Right kidney (tissue), 1 donor: ENCODE measurements at regions not wholly inside any gene's neighbourhood (a gene's known extent, or its start where the extent isn't known, plus 50 kb on each side); places are given as distances from the start of the nearest gene placed in this dataset.

Source experiments
- DNase-seq: peaks from one replicate; pipeline ENCODE4 v3.0.0-alpha.2; 2016

GRCh38 chr4:155552180-155552579, 114.5 kb upstream of the GUCY1A1 start:
- DNase-seq, result no peak

GRCh38 chr4:155548173-155548572, 118.5 kb upstream of the GUCY1A1 start:
- DNase-seq, result no peak

GRCh38 chr4:155546451-155546850, 120.2 kb upstream of the GUCY1A1 start:
- DNase-seq, result no peak

GRCh38 chr4:155545456-155545855, 121.2 kb upstream of the GUCY1A1 start:
- DNase-seq, result no peak

- DNase-seq, result no peak
These were observed 122.1 kb upstream of the GUCY1A1 start for GRCh38 chr4:155544547-155544946.

- no peak for DNase-seq
These were observed 123.4 kb upstream of the GUCY1A1 start for GRCh38 chr4:155543126-155543765.

GRCh38 chr4:155542415-155542814, 124.2 kb upstream of the GUCY1A1 start:
- no peak for DNase-seq

GRCh38 chr4:155541716-155542115, 124.9 kb upstream of the GUCY1A1 start:
- DNase-seq, result no peak

GRCh38 chr4:155540698-155541097, 126.0 kb upstream of the GUCY1A1 start:
- no peak for DNase-seq

GRCh38 chr4:155539746-155540145, 126.9 kb upstream of the GUCY1A1 start:
- no peak for DNase-seq

- DNase-seq, result no peak
These were observed 130.7 kb upstream of the GUCY1A1 start for GRCh38 chr4:155535802-155536454.

- no peak for DNase-seq
These were observed 134.1 kb upstream of the GUCY1A1 start for GRCh38 chr4:155532373-155533085.

GRCh38 chr4:155530857-155531256, 135.8 kb upstream of the GUCY1A1 start:
- no peak for DNase-seq

- no peak for DNase-seq
These were observed 136.4 kb upstream of the GUCY1A1 start for GRCh38 chr4:155530290-155530689.

- no peak for DNase-seq
These were observed 136.9 kb upstream of the GUCY1A1 start for GRCh38 chr4:155529716-155530115.

GRCh38 chr4:155529272-155529671, 137.4 kb upstream of the GUCY1A1 start:
- no peak for DNase-seq

- DNase-seq, result no peak
These were observed 140.0 kb upstream of the GUCY1A1 start for GRCh38 chr4:155526452-155527169.

- DNase-seq, result no peak
These were observed 141.7 kb upstream of the GUCY1A1 start for GRCh38 chr4:155524926-155525455.

GRCh38 chr4:155523358-155523757, 143.3 kb upstream of the GUCY1A1 start:
- DNase-seq, result no peak

GRCh38 chr4:155522201-155522600, 144.4 kb upstream of the GUCY1A1 start:
- no peak for DNase-seq

- no peak for DNase-seq
These were observed 144.6 kb upstream of the MAP9 start for GRCh38 chr4:155521382-155521781.

- DNase-seq, result no peak
These were observed 138.8 kb upstream of the MAP9 start for GRCh38 chr4:155515444-155516075.
